Glutamatergic neuron (in vitro differentiated cells): ENCODE measurements at regions not wholly inside any gene's neighbourhood (a gene's known extent, or its start where the extent isn't known, plus 50 kb on each side); places are given as distances from the start of the nearest gene placed in this dataset.

Experiments
- DNase-seq: peaks from one replicate; pipeline ENCODE4 v3.0.0; 2022
- H3K27ac Mint-ChIP-seq: one replicate; pipeline ENCODE4 v1.8.0; 2020; ENCODE audit warnings: mild to moderate bottlenecking, mixed read lengths, inconsistent platforms; ENCODE audit not compliant: unreplicated experiment
- H3K27me3 Mint-ChIP-seq: one replicate; pipeline ENCODE4 v1.8.0; 2020; ENCODE audit warnings: mild to moderate bottlenecking, moderate library complexity, mixed read lengths, inconsistent platforms; ENCODE audit not compliant: unreplicated experiment
- H3K36me3 Mint-ChIP-seq: one replicate; pipeline ENCODE4 v1.8.0; 2020; ENCODE audit warnings: mild to moderate bottlenecking, mixed read lengths, inconsistent platforms; ENCODE audit not compliant: unreplicated experiment
- H3K4me1 Mint-ChIP-seq: one replicate; pipeline ENCODE4 v1.8.0; 2020; ENCODE audit warnings: mild to moderate bottlenecking, low read depth, mixed read lengths, inconsistent platforms; ENCODE audit not compliant: unreplicated experiment
- H3K4me3 Mint-ChIP-seq: one replicate; pipeline ENCODE4 v1.8.0; 2020; ENCODE audit warnings: mild to moderate bottlenecking, mixed read lengths, inconsistent platforms; ENCODE audit not compliant: unreplicated experiment
- H3K9me3 Mint-ChIP-seq: one replicate; pipeline ENCODE4 v1.8.0; 2020; ENCODE audit warnings: mild to moderate bottlenecking, moderate library complexity, mixed read lengths, inconsistent platforms; ENCODE audit not compliant: unreplicated experiment
- CTCF ChIP-seq: fragments of 200-600 bp; sonication (generic); IDR thresholded peaks from one replicate; pipeline ENCODE4 v1.5.0; 2021; ENCODE audit not compliant: partially characterized antibody, unreplicated experiment

- peaks cover 3% of the 10 kb centered on the region for H3K4me1 Mint-ChIP-seq
- no peaks in the 10 kb centered on the region for H3K9me3 Mint-ChIP-seq
- H3K4me3 Mint-ChIP-seq: no peak overlapping the region
- DNase-seq: no peak
- no peaks in the 10 kb centered on the region for H3K36me3 Mint-ChIP-seq
- no peak for TF ChIP-seq CTCF
- no peak overlapping the region for H3K27ac Mint-ChIP-seq
- H3K27me3 Mint-ChIP-seq: no peaks in the 10 kb centered on the region
Measured at GRCh38 chr12:89999699-90000505, 291.3 kb upstream of the ATP2B1 start.

GRCh38 chr12:89995870-89996269, 287.2 kb upstream of the ATP2B1 start:
- peaks cover 3% of the 10 kb centered on the region for H3K4me1 Mint-ChIP-seq
- H3K27ac Mint-ChIP-seq: no peak overlapping the region
- no peaks in the 10 kb centered on the region for H3K9me3 Mint-ChIP-seq
- H3K36me3 Mint-ChIP-seq: no peaks in the 10 kb centered on the region
- no peak for DNase-seq
- TF ChIP-seq CTCF: no peak
- H3K4me3 Mint-ChIP-seq: no peak overlapping the region
- no peaks in the 10 kb centered on the region for H3K27me3 Mint-ChIP-seq

GRCh38 chr12:89994911-89995310, 286.3 kb upstream of the ATP2B1 start:
- Mint-ChIP-seq H3K4me3 (no peak overlapping the region), H3K27me3 (no peaks in the 10 kb centered on the region), H3K27ac (no peak overlapping the region), H3K36me3 (no peaks in the 10 kb centered on the region), H3K4me1 (peaks cover 2% of the 10 kb centered on the region), H3K9me3 (no peaks in the 10 kb centered on the region)
- no peak for TF ChIP-seq CTCF
- no peak for DNase-seq

- Mint-ChIP-seq H3K4me3 (no peak overlapping the region), H3K27ac (no peak overlapping the region), H3K4me1 (no peaks in the 10 kb centered on the region), H3K9me3 (no peaks in the 10 kb centered on the region), H3K36me3 (no peaks in the 10 kb centered on the region), H3K27me3 (no peaks in the 10 kb centered on the region)
- DNase-seq: no peak
- TF ChIP-seq CTCF: no peak
Measured at GRCh38 chr12:89993632-89994031, 285.0 kb upstream of the ATP2B1 start.

GRCh38 chr12:89992668-89993451, 284.2 kb upstream of the ATP2B1 start:
- Mint-ChIP-seq H3K9me3 (no peaks in the 10 kb centered on the region), H3K27ac (no peak overlapping the region), H3K4me3 (no peak overlapping the region), H3K4me1 (no peaks in the 10 kb centered on the region), H3K27me3 (no peaks in the 10 kb centered on the region), H3K36me3 (no peaks in the 10 kb centered on the region)
- no peak for DNase-seq
- no peak for TF ChIP-seq CTCF
